GM11168 (cell line): ENCODE measurements at regions not wholly inside any gene's neighbourhood (a gene's known extent, or its start where the extent isn't known, plus 50 kb on each side); places are given as distances from the start of the nearest gene placed in this dataset.
"Not testable (repeated sequence)": the region's sequence is repeated elsewhere in the genome, so short reads cannot be mapped to it uniquely, and the experiment has no call there.

Experiments used
- in situ Hi-C: fragments of 300-500 bp; cut with MboI; formaldehyde crosslinking; loops from one replicate; pipeline ENCODE4 v1.12.0; 2022; ENCODE audit warnings: low sequenced_read_pairs; ENCODE audit not compliant: unreplicated experiment

DNA sequence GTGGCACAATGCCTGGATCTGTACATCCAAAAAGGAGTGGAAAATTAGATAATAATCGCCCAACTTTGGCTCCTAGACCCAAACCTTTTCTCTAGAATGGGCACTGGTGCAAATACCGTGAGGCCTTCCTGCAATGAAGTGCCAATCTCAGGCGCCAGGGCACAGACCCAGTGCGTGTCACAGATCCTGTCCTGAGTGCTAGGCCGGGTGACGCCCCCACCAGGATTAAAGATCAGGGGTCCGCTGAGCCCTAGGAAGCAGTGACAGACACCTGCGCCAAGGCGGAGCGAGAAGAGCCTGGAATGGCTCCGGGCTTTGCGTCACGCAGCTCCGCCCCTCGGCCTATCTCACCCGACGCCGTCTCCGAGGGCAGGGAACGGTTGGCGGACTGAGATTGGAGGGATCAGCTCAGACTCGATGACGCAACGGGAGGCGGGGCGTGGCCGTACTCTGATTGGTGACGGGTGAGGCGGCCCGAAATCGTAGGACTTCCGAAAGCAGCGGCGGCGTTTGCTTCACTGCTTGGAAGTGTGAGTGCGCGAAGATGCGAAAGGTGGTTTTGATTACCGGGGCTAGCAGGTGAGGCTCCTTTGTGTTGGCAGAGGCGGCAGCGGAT lies 261.9 kb downstream of the ZNF37A start:
- in situ Hi-C loops: loop anchor here (25.0 kb wide), 1 partner anchor 369 kb away; the partner anchor contains the start of gene ZNF25

DNA sequence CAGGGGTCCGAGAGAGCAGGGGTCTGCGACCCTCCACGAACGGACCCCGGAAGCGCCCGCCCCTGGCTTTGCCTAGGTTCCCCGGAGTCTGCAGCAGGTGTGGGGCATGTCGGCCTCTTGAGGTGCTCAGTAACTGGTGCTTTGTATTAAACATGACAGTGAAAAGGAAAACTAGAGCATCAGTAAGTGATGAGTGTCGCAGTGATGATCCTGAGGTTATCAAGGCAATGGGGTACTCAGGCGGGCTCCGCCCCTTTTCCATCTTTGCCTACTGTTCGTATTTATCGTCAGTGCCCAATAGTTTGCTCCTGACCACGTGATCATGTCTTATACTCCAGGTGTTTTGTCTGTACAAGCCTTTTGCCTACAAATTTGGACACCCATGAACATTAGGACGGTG lies 262.4 kb downstream of the ZNF37A start:
- in situ Hi-C loops: loop anchor here (25.0 kb wide), 1 partner anchor 369 kb away; the partner anchor contains the start of gene ZNF25

GRCh38 chr10:38362514-38362913 lies 268.4 kb downstream of the ZNF37A start:
- in situ Hi-C loops: loop anchor here (25.0 kb wide), 1 partner anchor 375 kb away; the partner anchor contains the start of gene ZNF25

DNA sequence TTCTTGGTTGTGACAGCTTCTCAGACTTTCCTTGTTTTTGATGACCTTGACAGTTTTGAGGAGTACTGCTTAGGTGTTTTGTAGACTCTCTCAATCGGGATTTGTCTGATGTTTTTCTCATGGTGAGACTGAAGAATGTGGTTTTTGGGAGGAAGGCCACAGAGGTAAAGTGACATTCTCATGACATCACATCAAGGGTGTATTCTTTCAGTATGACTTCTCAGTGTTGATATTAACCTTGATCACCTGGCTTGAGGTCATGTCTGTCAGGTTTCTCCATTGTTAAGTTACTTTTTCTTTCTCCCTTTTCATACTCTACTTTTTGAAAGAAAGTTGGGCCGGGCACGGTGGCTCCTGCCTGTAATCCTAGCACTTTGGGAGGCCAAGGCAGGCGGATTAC lies 269.9 kb downstream of the ZNF37A start:
- in situ Hi-C loops: loop anchor here (25.0 kb wide), 1 partner anchor 377 kb away; the partner anchor contains the start of gene ZNF25

DNA sequence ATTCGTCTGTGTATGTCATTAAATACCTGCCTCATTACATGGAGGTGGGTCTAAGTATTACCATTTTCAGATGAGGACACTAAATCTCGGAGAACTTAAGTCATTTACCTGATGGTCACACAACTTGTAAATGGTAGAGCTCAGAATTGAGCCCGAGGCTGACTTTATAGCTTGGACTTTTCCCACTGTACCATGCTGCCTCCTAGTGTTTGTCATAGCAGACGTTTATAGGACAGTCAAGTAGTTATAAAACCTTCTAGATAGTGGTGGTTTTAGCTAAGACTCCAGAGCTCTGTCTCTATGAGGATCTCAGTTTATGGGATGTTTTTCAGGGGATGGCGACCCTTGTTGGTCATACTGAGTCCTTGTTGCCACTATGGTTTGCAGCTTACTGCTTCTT lies 271.8 kb downstream of the ZNF37A start:
- in situ Hi-C loops: loop anchor here (25.0 kb wide), 1 partner anchor 379 kb away; the partner anchor contains the start of gene ZNF25

DNA sequence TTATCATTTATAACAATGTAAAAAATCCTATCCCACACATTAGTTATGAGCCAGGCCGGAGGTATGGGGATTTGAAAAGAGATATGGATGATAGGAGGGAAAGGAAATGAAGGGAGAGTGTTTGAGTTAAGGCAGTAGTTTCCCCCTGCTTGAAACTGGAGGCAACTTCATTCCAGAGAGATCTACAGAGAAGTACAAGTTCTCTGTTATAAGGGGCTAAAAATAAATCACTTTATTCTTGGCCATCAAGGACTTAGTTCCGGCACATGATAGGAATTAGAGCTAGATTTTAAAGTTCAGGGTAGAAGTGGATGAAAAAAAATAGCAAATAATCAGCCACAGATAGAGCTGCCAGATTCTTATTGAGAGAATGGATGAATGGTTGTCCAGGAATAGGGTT lies 289.7 kb downstream of the ZNF37A start:
- in situ Hi-C loops: not testable (repeated sequence)

DNA sequence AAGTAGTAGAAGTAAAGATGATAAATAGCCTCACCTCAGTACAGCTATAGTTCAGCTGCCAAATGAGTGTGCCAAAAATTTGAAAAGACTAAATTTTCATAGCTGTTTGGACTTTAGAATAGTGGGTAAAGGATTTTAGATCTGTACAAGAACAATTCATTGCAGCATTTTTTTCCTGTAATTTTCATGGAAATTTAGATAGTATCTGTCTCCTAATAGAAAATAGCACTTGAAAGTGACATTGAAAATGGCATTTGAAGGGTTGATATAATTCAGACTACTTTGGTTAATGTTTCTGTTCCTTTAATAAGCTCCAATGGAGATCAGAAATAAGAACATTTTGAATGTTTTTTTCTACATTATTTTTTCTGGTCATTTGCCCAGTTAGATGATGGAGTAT lies 292.7 kb downstream of the ZNF37A start:
- in situ Hi-C loops: not testable (repeated sequence)

DNA sequence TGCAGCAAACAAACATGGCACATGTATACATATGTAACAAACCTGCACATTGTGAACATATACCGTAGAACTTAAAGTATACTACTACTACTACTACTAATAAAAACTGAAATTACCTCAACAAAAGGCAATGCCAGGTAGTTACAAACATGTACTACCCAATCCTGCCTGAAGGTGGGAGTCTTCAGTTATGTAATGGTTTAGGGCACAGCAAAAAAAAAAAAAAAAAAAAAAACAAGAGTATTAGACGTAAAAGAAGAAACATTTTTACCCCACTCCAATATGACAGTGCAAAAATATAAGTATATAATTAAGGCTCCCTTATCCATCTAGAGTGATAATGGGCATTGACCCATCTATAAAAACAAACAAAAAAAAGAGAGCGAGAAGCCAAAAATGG lies 296.6 kb downstream of the ZNF37A start:
- in situ Hi-C loops: not testable (repeated sequence)

GRCh38 chr10:38395465-38395864 lies 301.3 kb downstream of the ZNF37A start:
- in situ Hi-C loops: not testable (repeated sequence)

DNA sequence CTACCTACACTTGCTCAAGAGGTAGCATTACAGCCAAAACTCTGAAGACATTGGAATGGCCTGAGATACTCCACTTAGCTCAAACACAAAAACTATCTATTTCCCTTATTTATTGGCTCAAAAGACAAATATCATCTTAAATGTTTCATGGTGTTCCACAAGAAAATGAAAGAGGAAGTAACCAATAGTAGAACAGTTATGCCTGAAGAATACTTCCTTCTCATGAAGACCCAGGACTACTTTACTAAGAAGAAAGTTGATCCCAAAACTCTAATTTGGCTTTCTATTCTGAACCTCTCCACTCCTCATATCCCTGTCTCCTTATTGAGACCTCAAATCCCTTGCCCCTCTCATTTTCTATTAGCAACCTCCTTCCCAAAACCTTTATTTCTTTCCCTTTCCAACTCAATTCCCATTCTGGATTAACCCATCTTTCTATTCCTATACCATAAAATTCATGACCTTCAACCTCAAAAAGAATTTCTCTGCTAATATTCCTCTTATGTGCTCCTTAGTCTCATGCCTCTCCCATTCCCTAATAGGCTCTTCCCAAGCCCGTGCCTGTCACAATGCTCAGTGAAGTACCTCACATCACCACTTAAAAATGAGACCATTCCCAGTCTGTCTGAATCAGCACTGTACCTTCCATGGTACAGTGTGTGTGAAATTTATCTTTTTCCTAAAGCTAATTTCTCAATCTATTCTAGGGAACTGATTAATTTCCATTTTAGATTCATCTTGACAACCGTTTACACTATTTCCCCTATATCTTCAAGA lies 302.2 kb downstream of the ZNF37A start:
- in situ Hi-C loops: not testable (repeated sequence)

- in situ Hi-C loops: not testable (repeated sequence)
These were observed 307.4 kb downstream of the ZNF37A start for GRCh38 chr10:38401565-38401964.

DNA sequence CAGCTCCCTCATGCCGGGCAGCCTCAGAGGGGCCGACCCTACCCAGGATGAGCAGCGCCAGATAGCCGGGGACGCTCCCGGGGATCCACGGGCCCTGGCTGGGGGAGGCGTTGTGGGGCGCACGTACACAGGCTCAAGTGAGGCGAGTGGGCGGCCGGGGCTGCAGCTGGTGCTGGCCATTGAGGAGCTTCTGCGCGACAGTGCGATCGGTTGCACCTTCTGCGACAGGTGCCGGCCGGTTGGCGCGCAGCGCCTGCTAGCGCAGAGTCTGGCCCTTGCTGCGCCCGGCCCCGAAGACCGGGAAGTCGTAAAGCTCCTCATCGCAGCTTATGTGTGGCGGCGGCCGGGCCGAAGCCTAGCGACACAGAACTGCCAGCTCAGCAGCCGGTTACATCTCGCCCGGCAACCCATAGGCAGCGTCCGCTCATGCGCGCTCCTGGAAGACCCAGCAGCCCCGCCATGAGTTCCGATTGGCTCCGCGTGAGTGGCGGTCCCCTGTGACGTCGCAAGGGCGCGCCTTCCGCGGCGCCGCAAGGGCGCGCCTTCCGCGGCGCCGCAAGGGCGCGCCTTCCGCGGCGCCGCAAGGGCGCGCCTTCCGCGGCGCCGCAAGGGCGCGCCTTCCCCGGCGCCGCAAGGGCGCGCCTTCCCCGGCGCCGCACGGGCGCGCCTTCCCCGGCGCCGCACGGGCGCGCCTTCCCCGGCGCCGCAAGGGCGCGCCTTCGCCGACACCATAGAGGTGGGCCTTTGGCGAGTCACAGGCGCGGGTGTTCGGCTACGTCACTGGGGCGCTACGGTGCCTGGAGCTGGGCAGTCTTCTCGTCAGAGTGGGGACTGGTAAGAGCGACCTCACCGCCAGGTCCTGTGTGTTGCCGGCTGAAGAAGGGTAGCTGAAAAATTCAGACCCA lies 308.6 kb downstream of the ZNF37A start:
- in situ Hi-C loops: not testable (repeated sequence)

- in situ Hi-C loops: not testable (repeated sequence)
These were observed 309.4 kb downstream of the ZNF37A start for GRCh38 chr10:38403347-38404117.

GRCh38 chr10:38423634-38424033 lies 329.5 kb downstream of the ZNF37A start:
- in situ Hi-C loops: not testable (repeated sequence)

DNA sequence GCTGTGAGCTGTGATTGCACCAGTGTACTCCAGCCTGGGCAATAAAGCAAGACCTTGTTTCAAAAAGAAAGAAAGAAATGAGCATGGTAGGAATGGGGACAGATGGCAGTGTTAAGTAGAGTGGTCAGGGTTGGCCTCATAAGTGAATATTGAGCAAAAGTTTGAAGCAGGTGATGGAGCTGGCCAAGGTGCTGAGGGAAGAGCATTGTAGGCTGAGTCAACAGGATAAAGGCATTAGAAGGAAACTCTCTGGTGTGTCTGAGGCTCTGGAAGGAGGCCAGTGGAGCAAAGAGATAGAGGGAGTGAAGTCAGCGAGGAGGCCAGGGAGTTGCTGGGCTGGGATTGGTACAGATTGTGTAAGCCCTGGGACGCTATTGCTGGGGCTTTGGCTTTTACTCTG lies 336.1 kb downstream of the ZNF37A start:
- in situ Hi-C loops: not testable (repeated sequence)

GRCh38 chr10:38437359-38437758 lies 343.2 kb downstream of the ZNF37A start:
- in situ Hi-C loops: not testable (repeated sequence)

DNA sequence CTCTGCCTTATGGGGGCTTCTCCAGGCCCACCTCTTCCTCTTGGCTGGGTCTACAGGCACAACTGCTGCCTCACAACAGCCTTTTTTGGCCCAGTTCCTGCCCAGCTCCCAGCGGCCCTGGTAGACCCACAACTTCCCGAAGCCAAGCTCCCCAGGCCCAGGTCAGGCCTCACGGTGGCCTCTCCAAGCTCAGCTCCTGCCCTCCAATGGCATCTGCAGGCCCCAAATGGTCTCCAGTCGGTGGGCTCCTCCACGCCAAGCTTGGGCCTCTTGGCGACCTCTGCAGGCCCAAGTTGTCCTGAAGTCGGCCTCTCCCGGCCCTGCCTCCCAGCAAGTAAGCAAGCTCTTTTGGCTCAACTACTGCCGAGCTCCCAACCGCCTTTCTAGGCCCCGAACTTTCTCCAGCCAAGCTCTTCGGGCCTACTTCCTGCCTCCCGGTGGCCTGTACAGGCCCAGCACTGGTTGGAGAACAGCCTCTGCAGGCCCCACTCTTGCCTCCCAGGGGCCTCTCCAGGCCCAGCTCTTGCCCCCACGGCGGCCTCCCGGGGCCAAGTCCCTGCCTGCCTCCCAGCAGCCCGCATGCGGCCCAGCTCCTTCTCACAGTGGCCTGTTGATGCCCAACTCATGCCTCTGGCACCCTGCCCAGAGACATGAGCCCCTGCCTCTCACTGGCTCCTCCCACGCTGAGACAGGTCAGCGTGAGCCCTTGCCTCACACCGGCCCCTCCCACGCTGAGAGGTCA lies 354.6 kb downstream of the ZNF37A start:
- in situ Hi-C loops: not testable (repeated sequence)

DNA sequence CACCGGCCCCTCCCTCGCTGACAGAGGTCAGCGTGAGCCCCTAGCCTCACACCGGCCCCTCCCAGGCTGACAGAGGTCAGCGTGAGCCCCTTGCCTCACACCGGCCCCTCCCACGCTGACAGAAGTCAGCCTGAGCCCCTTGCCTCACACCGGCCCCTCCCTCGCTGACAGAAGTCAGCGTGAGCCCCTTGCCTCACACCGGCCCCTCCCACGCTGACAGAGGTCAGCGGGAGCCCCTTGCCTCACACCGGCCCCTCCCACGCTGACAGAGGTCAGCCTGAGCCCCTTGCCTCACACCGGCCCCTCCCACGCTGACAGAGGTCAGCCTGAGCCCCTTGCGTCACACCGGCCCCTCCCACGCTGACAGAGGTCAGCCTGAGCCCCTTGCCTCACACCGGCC lies 355.5 kb downstream of the ZNF37A start:
- in situ Hi-C loops: not testable (repeated sequence)
